A549 (cell line): ENCODE measurements at regions not wholly inside any gene's neighbourhood (a gene's known extent, or its start where the extent isn't known, plus 50 kb on each side); places are given as distances from the start of the nearest gene placed in this dataset.

ENCODE experiments used
- ATAC-seq, 2 experiments: fragments of 200-7000 bp in 1 of 2; fragments of >200 bp in 1 of 2; cut with Nextera tagmentation in 1 of 2; cut with Tn5 transposase in 1 of 2; 3 replicates each; pipeline versions ENCODE4 v1.8.0 to v1.9.1; 2018 to 2020; ENCODE audit warnings: mild to moderate bottlenecking in 1 of 2, moderate library complexity in 1 of 2
- CTCF ChIA-PET: fragments of 300-600 bp; sonication (Branson Sonifier 250); formaldehyde crosslinking; extraction: SDS; loops from one replicate; lab custom pipeline; 2021; ENCODE audit warnings: antibody characterized with exemption, inconsistent platforms; lab: Yijun Ruan, JAX
- POLR2A ChIA-PET: fragments of 350-600 bp; formaldehyde crosslinking; extraction: SDS; loops from one replicate; lab custom pipeline; 2021; ENCODE audit warnings: antibody characterized with exemption, inconsistent platforms; lab: Yijun Ruan, JAX
- DNase-seq, 2 experiments: peaks; one replicate each; pipeline versions ENCODE4 v3.0.0 to v3.0.0-alpha.2; 2011 to 2016; ENCODE audit warnings: low read depth in 1 of 2, low spot score in 1 of 2
- FAIRE-seq: peaks from 2 replicates; lab custom pipeline; 2011; peaks lifted over from hg19 to GRCh38; lab: Jason Lieb, UNC
- H3K27ac ChIP-seq, 2 experiments: fragments of >200 bp; sonication (Bioruptor Twin); formaldehyde crosslinking; 3 replicates each; pipeline ENCODE4 v1.5.1; 2016 to 2017
- H3K4me1 ChIP-seq: fragments of >200 bp; sonication (Bioruptor Twin); formaldehyde crosslinking; 3 replicates; pipeline ENCODE4 v1.6.1; 2016
- H3K4me2 ChIP-seq: fragments of >200 bp; sonication (Bioruptor Twin); formaldehyde crosslinking; 3 replicates; pipeline ENCODE4 v1.6.1; 2016
- H3K4me3 ChIP-seq: fragments of >200 bp; sonication (Bioruptor Twin); formaldehyde crosslinking; 3 replicates; pipeline ENCODE4 v1.5.1; 2016
- H3K9me3 ChIP-seq: fragments of >200 bp; sonication (Bioruptor Twin); formaldehyde crosslinking; 3 replicates; pipeline ENCODE4 v1.6.1; 2016
- BCL3 ChIP-seq: fragments of >200 bp; sonication (Bioruptor Twin); formaldehyde crosslinking; IDR thresholded peaks from 3 replicates; pipeline ENCODE4 v1.6.1; 2016
- CBX8 ChIP-seq: fragments of 200-600 bp; sonication (generic); IDR thresholded peaks from 2 replicates; pipeline ENCODE4 v1.6.1; 2016
- CEBPB ChIP-seq, 2 experiments: fragments of >200 bp in 1 of 2; sonication (Bioruptor Twin) in 1 of 2; formaldehyde crosslinking in 1 of 2; IDR thresholded peaks; 2 replicates each; pipeline ENCODE4 v1.6.1; 2012 to 2016
- CHD2 ChIP-seq: fragments of 150-350 bp; IDR thresholded peaks from 2 replicates; pipeline ENCODE4 v1.6.1; 2014; ENCODE audit warnings: low read length; ENCODE audit not compliant: partially characterized antibody
- CHD4 ChIP-seq: fragments of 200-600 bp; sonication (generic); IDR thresholded peaks from 2 replicates; pipeline ENCODE4 v1.6.1; 2016; ENCODE audit warnings: antibody characterized with exemption, mild to moderate bottlenecking, borderline replicate concordance
- CTCF ChIP-seq: fragments of >200 bp; sonication (Bioruptor Twin); formaldehyde crosslinking; IDR thresholded peaks from 3 replicates; pipeline ENCODE4 v1.5.1; 2016
- EHF ChIP-seq: fragments of 250-450 bp; sonication (Bioruptor Pico); IDR thresholded peaks from 2 replicates; pipeline ENCODE4 v1.5.0; 2020; ENCODE audit warnings: mild to moderate bottlenecking
- ELK1 ChIP-seq: fragments of 150-350 bp; IDR thresholded peaks from 2 replicates; pipeline ENCODE4 v1.6.1; 2014; ENCODE audit warnings: low read depth, mild to moderate bottlenecking, low read length
- EP300 ChIP-seq, 2 experiments: fragments of >200 bp; sonication (Bioruptor Twin); formaldehyde crosslinking; IDR thresholded peaks; 2 replicates in 1 of 2; 3 replicates in 1 of 2; pipeline ENCODE4 v1.6.1; 2016 to 2017
- ESRRA ChIP-seq: fragments of 150-350 bp; IDR thresholded peaks from 2 replicates; pipeline ENCODE4 v1.6.1; 2014; ENCODE audit warnings: mild to moderate bottlenecking, low read length, borderline replicate concordance
- FOSL2 ChIP-seq, 2 experiments: fragments of 450-650 bp in 1 of 2; fragments of >200 bp in 1 of 2; sonication (Bioruptor Twin) in 1 of 2; formaldehyde crosslinking; IDR thresholded peaks; 2 replicates each; pipeline versions ENCODE4 v1.5.0 to v1.6.1; 2016 to 2020; ENCODE audit warnings: mild to moderate bottlenecking in 1 of 2, moderate library complexity in 1 of 2
- GATA3 ChIP-seq: IDR thresholded peaks from 2 replicates; pipeline ENCODE4 v1.6.1; 2012; ENCODE audit warnings: borderline replicate concordance
- HES2 ChIP-seq: fragments of >200 bp; sonication (Bioruptor Twin); formaldehyde crosslinking; IDR thresholded peaks from 2 replicates; pipeline ENCODE4 v1.6.1; 2016
- HEYL ChIP-seq: fragments of 250-450 bp; sonication (Bioruptor Pico); IDR thresholded peaks from 2 replicates; pipeline ENCODE4 v1.8.0; 2021; ENCODE audit warnings: mild to moderate bottlenecking, moderate library complexity
- HOXB13 ChIP-seq: fragments of 250-450 bp; sonication (Bioruptor Pico); IDR thresholded peaks from 2 replicates; pipeline ENCODE4 v1.5.0; 2020; ENCODE audit warnings: low read depth, mild to moderate bottlenecking, moderate library complexity
- JUN ChIP-seq, 2 experiments: fragments of >200 bp; sonication (Bioruptor Twin); formaldehyde crosslinking; IDR thresholded peaks; 2 replicates in 1 of 2; 3 replicates in 1 of 2; pipeline ENCODE4 v1.6.1; 2016 to 2017
- MAFK ChIP-seq: fragments of 450-650 bp; IDR thresholded peaks from 2 replicates; pipeline ENCODE4 v1.6.1; 2014; ENCODE audit not compliant: partially characterized antibody
- MYC ChIP-seq: IDR thresholded peaks from 2 replicates; pipeline ENCODE4 v1.6.1; 2012; ENCODE audit warnings: mild to moderate bottlenecking, inconsistent platforms, low read length, improper control_type of control experiment, borderline replicate concordance
- NR3C1 ChIP-seq: fragments of >200 bp; sonication (Bioruptor Twin); formaldehyde crosslinking; IDR thresholded peaks from 3 replicates; pipeline ENCODE4 v1.6.1; 2017
- RCOR1 ChIP-seq: fragments of 150-350 bp; IDR thresholded peaks from 2 replicates; pipeline ENCODE4 v1.6.1; 2014; ENCODE audit warnings: antibody characterized with exemption, low read length, low read depth
- RNF2 ChIP-seq: fragments of 200-600 bp; sonication (generic); IDR thresholded peaks from 2 replicates; pipeline ENCODE4 v1.6.1; 2016; ENCODE audit warnings: low read depth, mild to moderate bottlenecking, antibody characterized with exemption, moderate library complexity, borderline replicate concordance
- SMC3 ChIP-seq: fragments of >200 bp; sonication (Bioruptor Twin); formaldehyde crosslinking; IDR thresholded peaks from 3 replicates; pipeline ENCODE4 v1.6.1; 2018; ENCODE audit warnings: inconsistent platforms
- TFCP2L1 ChIP-seq: fragments of 250-450 bp; sonication (Bioruptor Pico); IDR thresholded peaks from 2 replicates; pipeline ENCODE4 v1.5.0; 2021; ENCODE audit warnings: mild to moderate bottlenecking
- ZC3H11A ChIP-seq: fragments of 450-650 bp; IDR thresholded peaks from 2 replicates; pipeline ENCODE4 v1.6.1; 2014; ENCODE audit warnings: antibody characterized with exemption, mild to moderate bottlenecking
- WGBS: methylation state at CpG from one replicate; pipeline ENCODE4 v1.1.6; 2017; ENCODE audit errors: missing lambda C conversion rate; 5-methylcytosine and 5-hydroxymethylcytosine counted together

GRCh38 chr13:104944176-104944575 is 1591.3 kb downstream of the EFNB2 start:
- no peak overlapping the region for H3K4me3 ChIP-seq
- CTCF ChIA-PET, result no interaction called here
- H3K4me2 ChIP-seq, result no peak overlapping the region
- no peak for DNase-seq
- H3K27ac ChIP-seq, result no peak overlapping the region
- H3K9me3 ChIP-seq, result no peaks in the 10 kb centered on the region
- no peaks in the 10 kb centered on the region for H3K4me1 ChIP-seq
- WGBS, result 8% methylated on average over 2 of the region's 2 CpGs
- TF ChIP-seq CBX8 (no peak), CTCF (no peak), CHD4 (no peak), JUN (IDR thresholded peaks at IDR 0.05) (no peak), SMC3 (no peak), GATA3 (no peak), RNF2 (no peak), BCL3 (no peak), MAFK (no peak), HEYL (no peak), FOSL2 (IDR thresholded peaks at IDR 0.05) (no peak), FOSL2 (CRISPR knock-in tag; IDR thresholded peaks at IDR 0.05) (no peak), TFCP2L1 (CRISPR knock-in tag) (no peak), HOXB13 (no peak), MYC (no peak), HES2 (no peak)
- POLR2A ChIA-PET, result no interaction called here
- ATAC-seq, result no peak
- no peak for FAIRE-seq

- H3K9me3 ChIP-seq, result no peaks in the 10 kb centered on the region
- H3K4me2 ChIP-seq, result no peak overlapping the region
- no peak for DNase-seq
- no peaks in the 10 kb centered on the region for H3K4me1 ChIP-seq
- TF ChIP-seq FOSL2 (IDR thresholded peaks at IDR 0.05) (no peak), FOSL2 (CRISPR knock-in tag; IDR thresholded peaks at IDR 0.05) (no peak), NR3C1 (no peak), CEBPB (IDR thresholded peaks at IDR 0.05) (no peak), CHD2 (no peak), EHF (CRISPR knock-in tag) (no peak), RCOR1 (no peak), ELK1 (no peak), TFCP2L1 (CRISPR knock-in tag) (no peak), ZC3H11A (no peak), EP300 (IDR thresholded peaks at IDR 0.05) (no peak), ESRRA (no peak)
- H3K4me3 ChIP-seq, result no peak overlapping the region
- 17% methylated on average over 3 of the region's 3 CpGs for WGBS
- no peak for ATAC-seq
- no peak for FAIRE-seq
- ChIA-PET POLR2A (no interaction called here), CTCF (no interaction called here)
- no peak overlapping the region for H3K27ac ChIP-seq
Observed at GRCh38 chr13:104943331-104943730, 1592.1 kb downstream of the EFNB2 start.
